Epithelial cell of esophagus (primary cell): ENCODE measurements at regions not wholly inside any gene's neighbourhood (a gene's known extent, or its start where the extent isn't known, plus 50 kb on each side); places are given as distances from the start of the nearest gene placed in this dataset.
"Not testable (repeated sequence)": the region's sequence is repeated elsewhere in the genome, so short reads cannot be mapped to it uniquely, and the experiment has no call there.

Experiments
- DNase-seq: peaks from one replicate; pipeline ENCODE4 v3.0.0; 2010; ENCODE audit warnings: low read depth
- H3K4me3 ChIP-seq: 2 replicates; pipeline ENCODE4 v1.5.1; 2011; ENCODE audit warnings: mild to moderate bottlenecking, low read length, control low read depth
- TF ChIP-seq, protein P1 (sequence below): IDR thresholded peaks from 2 replicates; pipeline ENCODE4 v1.5.1; 2011; ENCODE audit warnings: low read depth, mild to moderate bottlenecking, low read length, control low read depth, inconsistent platforms; ENCODE audit not compliant: insufficient read depth; ENCODE audit errors: missing control alignments

DNA sequence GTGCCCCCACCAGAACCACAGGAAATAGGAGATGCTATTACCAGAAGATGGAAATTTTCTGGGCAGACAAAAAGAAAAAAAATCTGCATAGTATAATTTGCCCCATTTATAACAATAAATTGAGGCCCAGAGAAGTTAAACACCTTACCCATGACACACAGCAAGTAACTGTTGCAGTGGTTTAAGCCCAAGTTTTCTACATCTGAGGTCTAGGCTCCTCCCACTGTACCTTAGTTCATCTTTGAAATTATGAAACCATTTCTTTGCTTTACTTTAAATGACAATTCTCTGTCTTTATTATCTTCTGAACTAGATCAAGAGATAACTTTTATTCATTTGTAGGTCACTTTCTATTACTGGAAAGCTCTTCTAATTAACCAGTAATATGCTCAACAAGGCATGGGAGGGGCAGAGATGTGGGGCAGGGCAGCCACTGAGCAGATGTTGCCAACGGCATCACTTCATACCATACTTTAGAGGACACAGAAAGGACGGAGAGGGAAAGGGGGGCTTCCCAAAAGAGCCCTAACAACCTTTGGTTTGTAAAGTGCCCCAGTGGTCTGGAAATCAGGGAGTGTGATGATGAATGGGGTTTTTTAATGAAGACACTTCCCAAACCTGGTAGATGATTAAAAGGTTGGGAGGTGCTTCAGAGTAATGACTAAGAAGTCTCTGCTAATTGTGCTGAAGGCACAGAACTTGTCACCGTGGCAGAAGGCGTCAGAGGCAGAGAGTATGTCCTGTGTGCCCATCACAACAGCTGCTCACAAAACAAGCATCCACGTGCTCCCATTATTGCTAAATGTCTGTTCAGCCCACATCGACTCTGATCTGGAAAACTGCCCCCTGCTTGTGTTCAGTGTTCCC lies 342.5 kb downstream of the SHQ1 start:
- no peak for DNase-seq
- H3K4me3 ChIP-seq = no peak overlapping the region
- TF ChIP-seq, protein P1, sequence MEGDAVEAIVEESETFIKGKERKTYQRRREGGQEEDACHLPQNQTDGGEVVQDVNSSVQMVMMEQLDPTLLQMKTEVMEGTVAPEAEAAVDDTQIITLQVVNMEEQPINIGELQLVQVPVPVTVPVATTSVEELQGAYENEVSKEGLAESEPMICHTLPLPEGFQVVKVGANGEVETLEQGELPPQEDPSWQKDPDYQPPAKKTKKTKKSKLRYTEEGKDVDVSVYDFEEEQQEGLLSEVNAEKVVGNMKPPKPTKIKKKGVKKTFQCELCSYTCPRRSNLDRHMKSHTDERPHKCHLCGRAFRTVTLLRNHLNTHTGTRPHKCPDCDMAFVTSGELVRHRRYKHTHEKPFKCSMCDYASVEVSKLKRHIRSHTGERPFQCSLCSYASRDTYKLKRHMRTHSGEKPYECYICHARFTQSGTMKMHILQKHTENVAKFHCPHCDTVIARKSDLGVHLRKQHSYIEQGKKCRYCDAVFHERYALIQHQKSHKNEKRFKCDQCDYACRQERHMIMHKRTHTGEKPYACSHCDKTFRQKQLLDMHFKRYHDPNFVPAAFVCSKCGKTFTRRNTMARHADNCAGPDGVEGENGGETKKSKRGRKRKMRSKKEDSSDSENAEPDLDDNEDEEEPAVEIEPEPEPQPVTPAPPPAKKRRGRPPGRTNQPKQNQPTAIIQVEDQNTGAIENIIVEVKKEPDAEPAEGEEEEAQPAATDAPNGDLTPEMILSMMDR = no peak

DNA sequence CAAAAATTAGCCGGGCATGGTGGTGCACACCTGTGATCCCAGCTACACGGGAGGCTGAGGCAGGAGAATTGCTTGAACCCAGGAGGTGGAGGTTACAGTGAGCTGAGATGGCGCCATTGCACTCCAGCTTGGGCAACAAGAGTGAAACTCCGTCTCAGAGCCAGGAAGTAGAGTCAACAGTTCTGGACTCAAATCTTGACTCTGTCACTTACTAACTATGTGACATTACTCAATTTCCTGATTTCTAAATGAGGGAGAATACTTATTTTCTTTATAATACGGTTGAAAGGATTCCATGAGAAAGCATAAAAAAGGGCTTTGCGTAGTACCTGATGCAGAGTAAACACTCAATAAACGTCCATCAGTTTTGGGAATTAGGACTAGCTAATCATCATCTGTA lies 350.7 kb downstream of the SHQ1 start:
- DNase-seq, H3K4me3 ChIP-seq: not testable (repeated sequence)

DNA sequence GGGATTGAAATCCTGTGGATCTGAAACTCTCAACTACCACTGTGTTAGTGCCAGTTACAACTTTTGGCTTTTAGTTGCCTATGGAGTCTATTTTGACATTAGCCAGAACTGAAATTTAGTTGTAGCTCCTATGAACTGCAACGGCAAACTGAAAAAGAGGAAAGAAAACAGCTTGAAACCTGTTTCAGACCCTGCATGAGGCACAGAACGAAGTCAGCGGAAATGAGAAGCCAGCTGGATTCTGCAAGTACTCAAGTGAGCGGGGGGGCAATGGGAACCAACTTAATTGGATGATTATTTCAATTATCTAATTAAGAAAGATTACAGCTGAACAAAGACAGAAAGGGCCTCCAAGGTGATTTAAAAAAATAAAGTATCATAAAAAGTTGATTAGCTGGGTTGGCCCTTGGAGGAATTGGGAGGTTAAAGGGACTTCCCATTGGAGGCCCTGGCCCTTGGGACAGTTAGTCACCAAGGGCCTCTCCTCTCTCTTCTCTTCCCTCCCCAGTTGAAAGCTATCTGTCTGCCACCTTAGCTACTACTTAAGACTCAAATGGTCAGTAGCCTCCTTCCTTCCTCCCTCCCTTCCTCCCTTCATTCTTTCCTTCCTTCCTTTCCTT lies 352.1 kb downstream of the SHQ1 start:
- no peak overlapping the region for H3K4me3 ChIP-seq
- TF ChIP-seq, protein P1 = no peak
- no peak for DNase-seq

GRCh38 chr3:72494626-72495025 lies 353.6 kb downstream of the SHQ1 start:
- H3K4me3 ChIP-seq = no peak overlapping the region
- TF ChIP-seq, protein P1 = no peak
- no peak for DNase-seq

GRCh38 chr3:72494130-72494529 lies 354.1 kb downstream of the SHQ1 start:
- H3K4me3 ChIP-seq = no peak overlapping the region
- no peak for DNase-seq
- TF ChIP-seq, protein P1 = no peak

DNA sequence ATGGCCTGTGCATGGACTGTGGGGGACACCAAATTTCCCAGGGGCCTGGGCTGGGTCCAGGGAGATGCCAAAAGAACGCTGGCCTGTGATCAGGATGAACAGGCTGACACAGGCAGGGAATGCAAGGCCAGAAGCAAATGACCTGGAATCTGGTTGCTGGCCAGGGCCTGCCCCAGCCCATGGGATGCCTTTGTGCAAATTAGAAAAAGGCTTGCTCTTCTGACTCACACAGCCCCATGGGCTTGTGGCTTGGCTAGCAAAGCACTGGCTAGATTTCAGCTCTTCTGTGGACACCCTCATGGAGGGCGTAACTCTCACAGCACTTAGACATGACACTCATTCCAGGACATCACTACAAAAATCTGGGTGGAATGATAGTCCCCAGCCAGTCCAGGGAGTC lies 356.0 kb downstream of the SHQ1 start:
- peak; percentile 78 for DNase-seq

More for the DNA sequence above, 356.0 kb downstream of the SHQ1 start:
- no peak overlapping the region for H3K4me3 ChIP-seq
- TF ChIP-seq, protein P1 = no peak
